ENCODE measurements at regions not wholly inside any gene's neighbourhood (a gene's known extent, or its start where the extent isn't known, plus 50 kb on each side); places are given as distances from the start of the nearest gene placed in this dataset.

- TF ChIP-seq CTCF (IDR thresholded peaks at IDR 0.05): no peak
- no peak for TF ChIP-seq POLR2A (IDR thresholded peaks at IDR 0.05)
Measured at GRCh38 chr7:65489260-65489767, 115.7 kb downstream of the ZNF92 start.

Data from body of pancreas (tissue), 4 donors.